C4-2B (cell line): ENCODE measurements at regions not wholly inside any gene's neighbourhood (a gene's known extent, or its start where the extent isn't known, plus 50 kb on each side); places are given as distances from the start of the nearest gene placed in this dataset.

ENCODE experiments used
- CTCF ChIP-seq: fragments of 450-650 bp; conservative IDR thresholded peaks from 2 replicates; pipeline ENCODE4 v1.5.1; 2017; ENCODE audit warnings: mild to moderate bottlenecking
- ZFX ChIP-seq: fragments of 450-650 bp; IDR thresholded peaks from 2 replicates; pipeline ENCODE4 v1.6.1; 2017

GRCh38 chr3:14300721-14301399, 101.5 kb upstream of the SLC6A6 start:
- TF ChIP-seq CTCF (no peak), ZFX (no peak)
